SK-N-SH (cell line): ENCODE measurements at regions not wholly inside any gene's neighbourhood (a gene's known extent, or its start where the extent isn't known, plus 50 kb on each side); places are given as distances from the start of the nearest gene placed in this dataset.

ENCODE experiments used
- EZH2phosphoT487 ChIP-seq: fragments of 200-600 bp; sonication (generic); IDR thresholded peaks from 2 replicates; pipeline ENCODE4 v1.6.1; 2017; ENCODE audit warnings: low read depth, mixed run types, mild to moderate bottlenecking, antibody characterized with exemption, moderate library complexity, borderline replicate concordance
- GATA2 ChIP-seq: sonication (generic); formaldehyde crosslinking; IDR thresholded peaks from 2 replicates; pipeline ENCODE4 v1.5.0; 2020; ENCODE audit warnings: mild to moderate bottlenecking, missing genetic modification reagents
- TF ChIP-seq, protein P1 (sequence below): fragments of 200-600 bp; sonication (generic); IDR thresholded peaks from 2 replicates; pipeline ENCODE4 v1.6.1; 2017; ENCODE audit warnings: antibody characterized with exemption, mild to moderate bottlenecking, moderate library complexity
- TF ChIP-seq, protein P2 (sequence below): fragments of 150-350 bp; IDR thresholded peaks from 2 replicates; pipeline ENCODE4 v1.6.1; 2016; ENCODE audit warnings: mild to moderate bottlenecking, low read depth, low read length

DNA sequence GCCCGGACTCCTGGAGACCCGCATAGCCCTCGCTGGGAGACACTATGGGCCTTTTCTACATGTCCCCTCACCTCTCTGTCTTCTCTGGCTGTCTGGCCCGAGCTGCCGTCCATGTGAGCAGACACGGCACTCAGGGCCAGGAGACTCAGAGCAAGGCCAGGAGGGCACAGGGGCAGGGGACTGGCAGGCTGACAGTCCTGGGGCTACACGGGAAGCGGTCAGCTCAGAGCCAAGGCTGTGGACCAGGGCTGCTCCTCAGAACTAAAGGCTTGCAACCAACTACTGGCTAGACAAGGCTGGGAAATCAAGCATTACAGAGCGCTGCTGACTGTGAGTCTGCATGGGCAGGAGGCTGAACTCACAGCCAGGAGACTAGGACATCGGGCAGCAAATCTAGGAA is 56.1 kb upstream of the CDON start:
- TF ChIP-seq EZH2phosphoT487 (no peak), GATA2 (no peak)
- TF ChIP-seq, protein P1, sequence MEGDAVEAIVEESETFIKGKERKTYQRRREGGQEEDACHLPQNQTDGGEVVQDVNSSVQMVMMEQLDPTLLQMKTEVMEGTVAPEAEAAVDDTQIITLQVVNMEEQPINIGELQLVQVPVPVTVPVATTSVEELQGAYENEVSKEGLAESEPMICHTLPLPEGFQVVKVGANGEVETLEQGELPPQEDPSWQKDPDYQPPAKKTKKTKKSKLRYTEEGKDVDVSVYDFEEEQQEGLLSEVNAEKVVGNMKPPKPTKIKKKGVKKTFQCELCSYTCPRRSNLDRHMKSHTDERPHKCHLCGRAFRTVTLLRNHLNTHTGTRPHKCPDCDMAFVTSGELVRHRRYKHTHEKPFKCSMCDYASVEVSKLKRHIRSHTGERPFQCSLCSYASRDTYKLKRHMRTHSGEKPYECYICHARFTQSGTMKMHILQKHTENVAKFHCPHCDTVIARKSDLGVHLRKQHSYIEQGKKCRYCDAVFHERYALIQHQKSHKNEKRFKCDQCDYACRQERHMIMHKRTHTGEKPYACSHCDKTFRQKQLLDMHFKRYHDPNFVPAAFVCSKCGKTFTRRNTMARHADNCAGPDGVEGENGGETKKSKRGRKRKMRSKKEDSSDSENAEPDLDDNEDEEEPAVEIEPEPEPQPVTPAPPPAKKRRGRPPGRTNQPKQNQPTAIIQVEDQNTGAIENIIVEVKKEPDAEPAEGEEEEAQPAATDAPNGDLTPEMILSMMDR: no peak
- TF ChIP-seq, protein P2, sequence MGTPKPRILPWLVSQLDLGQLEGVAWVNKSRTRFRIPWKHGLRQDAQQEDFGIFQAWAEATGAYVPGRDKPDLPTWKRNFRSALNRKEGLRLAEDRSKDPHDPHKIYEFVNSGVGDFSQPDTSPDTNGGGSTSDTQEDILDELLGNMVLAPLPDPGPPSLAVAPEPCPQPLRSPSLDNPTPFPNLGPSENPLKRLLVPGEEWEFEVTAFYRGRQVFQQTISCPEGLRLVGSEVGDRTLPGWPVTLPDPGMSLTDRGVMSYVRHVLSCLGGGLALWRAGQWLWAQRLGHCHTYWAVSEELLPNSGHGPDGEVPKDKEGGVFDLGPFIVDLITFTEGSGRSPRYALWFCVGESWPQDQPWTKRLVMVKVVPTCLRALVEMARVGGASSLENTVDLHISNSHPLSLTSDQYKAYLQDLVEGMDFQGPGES: no peak
